ENCODE measurements at regions not wholly inside any gene's neighbourhood (a gene's known extent, or its start where the extent isn't known, plus 50 kb on each side); places are given as distances from the start of the nearest gene placed in this dataset.
"Not testable (repeated sequence)": the region's sequence is repeated elsewhere in the genome, so short reads cannot be mapped to it uniquely, and the experiment has no call there.

- DNase-seq = no peak
These were observed 336.4 kb downstream of the SI start for GRCh38 chr3:164741869-164742268.

- no peak for DNase-seq
These were observed 341.1 kb downstream of the SI start for GRCh38 chr3:164737174-164737573.

GRCh38 chr3:164732166-164732565 is 346.1 kb downstream of the SI start:
- no peak for DNase-seq

- DNase-seq = no peak
These were observed 347.4 kb downstream of the SI start for GRCh38 chr3:164730815-164731360.

- DNase-seq = no peak
These were observed 354.9 kb downstream of the SI start for GRCh38 chr3:164723396-164723795.

GRCh38 chr3:164702808-164703207 is 375.5 kb downstream of the SI start:
- not testable (repeated sequence) for DNase-seq

- DNase-seq = no peak
These were observed 390.4 kb downstream of the SI start for GRCh38 chr3:164687902-164688301.

- no peak for DNase-seq
These were observed 391.1 kb downstream of the SI start for GRCh38 chr3:164687211-164687610.

GRCh38 chr3:164683489-164683888 is 394.8 kb downstream of the SI start:
- no peak for DNase-seq

- no peak for DNase-seq
These were observed 399.1 kb downstream of the SI start for GRCh38 chr3:164679245-164679644.

GRCh38 chr3:164677317-164677716 is 401.0 kb downstream of the SI start:
- DNase-seq = no peak

- DNase-seq = no peak
These were observed 404.6 kb downstream of the SI start for GRCh38 chr3:164673738-164674137.

GRCh38 chr3:164658125-164658524 is 420.2 kb downstream of the SI start:
- no peak for DNase-seq

GRCh38 chr3:164657631-164658030 is 420.7 kb downstream of the SI start:
- DNase-seq = no peak

GRCh38 chr3:164655462-164655861 is 422.8 kb downstream of the SI start:
- no peak for DNase-seq

- no peak for DNase-seq
These were observed 437.2 kb downstream of the SI start for GRCh38 chr3:164641071-164641470.

- DNase-seq = no peak
These were observed 437.7 kb downstream of the SI start for GRCh38 chr3:164640591-164640990.

GRCh38 chr3:164620956-164621355 is 457.3 kb downstream of the SI start:
- no peak for DNase-seq

GRCh38 chr3:164620423-164620822 is 457.9 kb downstream of the SI start:
- no peak for DNase-seq

GRCh38 chr3:164612751-164613150 is 465.5 kb downstream of the SI start:
- no peak for DNase-seq

GRCh38 chr3:164608554-164609276 is 469.6 kb downstream of the SI start:
- no peak for DNase-seq

- DNase-seq = no peak
These were observed 473.6 kb downstream of the SI start for GRCh38 chr3:164604687-164605086.

GRCh38 chr3:164577667-164578210 is 500.6 kb downstream of the SI start:
- DNase-seq = no peak

- no peak for DNase-seq
These were observed 505.9 kb downstream of the SI start for GRCh38 chr3:164572436-164572835.

GRCh38 chr3:164550857-164551256 is 527.4 kb downstream of the SI start:
- no peak for DNase-seq
